Heart right ventricle (tissue), 16 donors: ENCODE measurements at regions not wholly inside any gene's neighbourhood (a gene's known extent, or its start where the extent isn't known, plus 50 kb on each side); places are given as distances from the start of the nearest gene placed in this dataset.

ENCODE experiments used
- ATAC-seq, 8 donors: fragments of 200-7000 bp; cut with Tn5 transposase; one replicate each; pipeline ENCODE4 v1.9.1; 2020; ENCODE audit warnings: mild to moderate bottlenecking in 8 of 8, moderate library complexity in 8 of 8, moderate number of reproducible peaks in 1 of 8
- DNase-seq, 2 donors: peaks; one replicate each; pipeline ENCODE4 v3.0.0-alpha.2; 2020
- H3K27ac ChIP-seq, 10 donors: fragments of 200-600 bp; sonication (generic) in 2 of 10; one replicate each; pipeline versions ENCODE4 v1.5.0 to v1.8.0; 2020 to 2022; ENCODE audit warnings: mild to moderate bottlenecking in 3 of 10
- H3K27me3 ChIP-seq, 7 donors: fragments of 200-600 bp; one replicate each; pipeline ENCODE4 v1.8.0; 2021 to 2022; ENCODE audit warnings: mild to moderate bottlenecking in 2 of 7
- H3K36me3 ChIP-seq, 9 donors: fragments of 200-600 bp; sonication (generic) in 1 of 9; one replicate each; pipeline versions ENCODE4 v1.5.0 to v1.8.0; 2020 to 2022; ENCODE audit warnings: mild to moderate bottlenecking in 2 of 9
- H3K4me1 ChIP-seq, 9 donors: fragments of 200-600 bp; sonication (generic) in 1 of 9; one replicate each; pipeline versions ENCODE4 v1.5.0 to v1.8.0; 2020 to 2022; ENCODE audit warnings: mild to moderate bottlenecking in 4 of 9
- H3K4me3 ChIP-seq, 10 donors: fragments of 200-600 bp; sonication (generic) in 2 of 10; one replicate each; pipeline versions ENCODE4 v1.5.0 to v1.8.0; 2020 to 2022; ENCODE audit warnings: mild to moderate bottlenecking in 7 of 10, moderate library complexity in 2 of 10
- H3K9me3 ChIP-seq, 11 donors: fragments of 200-600 bp in 10 of 11; sonication (generic) in 2 of 11; one replicate each; pipeline versions ENCODE4 v1.5.0 to v1.8.0; 2013 to 2022; ENCODE audit warnings: mild to moderate bottlenecking in 2 of 11, control low read depth in 1 of 11, moderate library complexity in 1 of 11
- WGBS, 2 donors: extraction: QIAGEN DNeasy Blood & Tissue Kit; methylation state at CpG; one replicate each; pipeline ENCODE4 v1.1.7; 2013; ENCODE audit warnings: inconsistent platforms in 1 of 2; 5-methylcytosine and 5-hydroxymethylcytosine counted together
- intact Hi-C, 10 donors: fragments of 100-400 bp; cut with DNase I; formaldehyde crosslinking; loops; one replicate each; pipeline versions ENCODE4 v1.11.1 to v1.14.2; 2022
- TF ChIP-seq, protein P1 (sequence below), 9 donors: fragments of 200-600 bp; sonication (generic) in 2 of 9; IDR thresholded peaks; one replicate each; pipeline versions ENCODE4 v1.5.0 to v1.8.0; 2021 to 2022; ENCODE audit warnings: antibody characterized with exemption in 9 of 9, mild to moderate bottlenecking in 5 of 9, moderate library complexity in 1 of 9
- donor health status: Arrhythmogenic right ventricular cardiomyopathy.
- donor health status: ischemic (EF 13 %, LVEDD 7.1; RV severe dilation, severe dysfunction).
- donor health status: healthy with polysubstance abuse.
- donor health status: DM: no; HTN: yes; CAD: no.
- donor health status: DM: no; HTN: no; CAD: no.
- donor health status: ischemic (EF 25% LVEDD 6.9; RV normal size, moderate dysfunction).
- donor health status: ischemic (EF 25% LVEDD 5.7; RV mildly dilated, moderate dysfunction).
- donor health status: healthy.
- donor health status: DM: yes; HTN: yes; CAD: no.
- donor health status: Ischemic cardiomyopathy.
- donor health status: ischemic (EF 35%, LVEDD 5.7; RV mildly dilated, moderate dysfunction).
- donor health status: nonischemic (EF 11% LVEDD 7.7; RV severe dilation, severe dysfunction).
- donor health status: DM: yes; HTN: yes; CAD: no.
- donor health status: PGD.
- donor health status: ischemic (EF 29% LVEDD 5.4; RV normal size, mild dysfunction).
- donor health status: nonischemic (EF 23%, LVEDD 6.1; RV moderate dilation, normal function).

DNA sequence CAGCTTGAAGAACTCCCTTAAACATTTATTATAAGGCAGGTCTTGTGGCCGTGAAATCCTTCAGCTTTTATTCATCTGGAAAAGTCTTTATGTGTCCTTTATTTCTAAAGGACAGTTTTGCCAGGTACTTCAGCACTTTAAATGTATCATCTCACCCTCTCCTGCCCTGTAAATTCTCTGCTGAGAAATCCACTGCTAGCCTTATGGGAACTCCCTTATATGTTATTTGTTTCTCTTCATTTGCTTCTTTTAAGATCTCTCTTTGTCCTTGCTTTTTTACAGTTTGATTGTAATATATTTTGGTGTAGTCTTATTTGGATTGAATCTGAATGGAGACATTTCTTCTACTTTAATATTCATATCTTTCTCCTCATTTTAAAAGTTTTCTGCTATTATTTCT lies 86.7 kb upstream of the RBMS3 start:
- no peak for DNase-seq
- WGBS, 2 donors: 92 to 96% methylated on average over 1 of the region's 1 CpG
- Histone ChIP-seq H3K27me3 (no peaks in the 10 kb centered on the region), H3K9me3 (peaks cover 0 to 22% (median 14%) of the 10 kb centered on the region in 11 donors), H3K4me1 (no peaks in the 10 kb centered on the region), H3K36me3 (no peaks in the 10 kb centered on the region), H3K27ac (no peak overlapping the region), H3K4me3 (no peak overlapping the region)
- ATAC-seq: no peak
- TF ChIP-seq, protein P1, sequence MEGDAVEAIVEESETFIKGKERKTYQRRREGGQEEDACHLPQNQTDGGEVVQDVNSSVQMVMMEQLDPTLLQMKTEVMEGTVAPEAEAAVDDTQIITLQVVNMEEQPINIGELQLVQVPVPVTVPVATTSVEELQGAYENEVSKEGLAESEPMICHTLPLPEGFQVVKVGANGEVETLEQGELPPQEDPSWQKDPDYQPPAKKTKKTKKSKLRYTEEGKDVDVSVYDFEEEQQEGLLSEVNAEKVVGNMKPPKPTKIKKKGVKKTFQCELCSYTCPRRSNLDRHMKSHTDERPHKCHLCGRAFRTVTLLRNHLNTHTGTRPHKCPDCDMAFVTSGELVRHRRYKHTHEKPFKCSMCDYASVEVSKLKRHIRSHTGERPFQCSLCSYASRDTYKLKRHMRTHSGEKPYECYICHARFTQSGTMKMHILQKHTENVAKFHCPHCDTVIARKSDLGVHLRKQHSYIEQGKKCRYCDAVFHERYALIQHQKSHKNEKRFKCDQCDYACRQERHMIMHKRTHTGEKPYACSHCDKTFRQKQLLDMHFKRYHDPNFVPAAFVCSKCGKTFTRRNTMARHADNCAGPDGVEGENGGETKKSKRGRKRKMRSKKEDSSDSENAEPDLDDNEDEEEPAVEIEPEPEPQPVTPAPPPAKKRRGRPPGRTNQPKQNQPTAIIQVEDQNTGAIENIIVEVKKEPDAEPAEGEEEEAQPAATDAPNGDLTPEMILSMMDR (IDR thresholded peaks at IDR 0.05): no peak
- intact Hi-C loops: no loop called here

- intact Hi-C loops: no loop called here
- Histone ChIP-seq H3K27me3 (no peaks in the 10 kb centered on the region), H3K4me3 (no peak overlapping the region), H3K4me1 (no peaks in the 10 kb centered on the region), H3K9me3 (peaks cover 0 to 22% (median 14%) of the 10 kb centered on the region in 11 donors), H3K36me3 (no peaks in the 10 kb centered on the region), H3K27ac (no peak overlapping the region)
- TF ChIP-seq, protein P1 (IDR thresholded peaks at IDR 0.05): no peak
- no peak for ATAC-seq
- no peak for DNase-seq
- 32 to 64% methylated on average over 3 of the region's 3 CpGs for WGBS, 2 donors
Measured at GRCh38 chr3:29195056-29195455, 85.8 kb upstream of the RBMS3 start.

DNA sequence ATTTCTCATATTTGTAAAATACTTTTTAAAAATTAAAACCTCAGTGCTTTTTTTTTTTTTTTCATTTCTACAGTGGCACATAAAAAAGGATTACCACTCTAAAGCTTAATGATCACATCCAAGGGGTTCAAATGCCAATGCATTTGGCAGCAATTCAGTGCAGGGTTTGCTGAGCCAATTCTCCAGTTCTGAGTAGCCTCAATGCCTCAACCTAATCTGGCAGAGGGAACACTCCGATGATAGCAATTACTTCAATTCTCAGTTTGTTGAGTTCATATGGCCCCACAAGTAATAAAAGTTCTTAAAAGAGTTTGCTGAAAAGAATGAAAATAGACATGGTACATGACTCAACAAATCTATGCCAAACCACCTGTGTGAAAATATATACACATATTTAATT lies 79.3 kb upstream of the RBMS3 start:
- Histone ChIP-seq H3K27me3 (no peaks in the 10 kb centered on the region), H3K4me1 (no peaks in the 10 kb centered on the region), H3K36me3 (no peaks in the 10 kb centered on the region), H3K4me3 (no peak overlapping the region), H3K9me3 (no peaks in the 10 kb centered on the region), H3K27ac (no peak overlapping the region)
- DNase-seq: no peak
- ATAC-seq: no peak
- TF ChIP-seq, protein P1 (IDR thresholded peaks at IDR 0.05): no peak
- WGBS, 2 donors: 63 to 88% methylated on average over 1 of the region's 1 CpG
- intact Hi-C loops: no loop called here

GRCh38 chr3:29202378-29202777 lies 78.5 kb upstream of the RBMS3 start:
- ATAC-seq (no peak), DNase-seq (no peak)
- no peaks in the 10 kb centered on the region for H3K4me1 ChIP-seq
- 83 to 88% methylated on average over 4 of the region's 4 CpGs for WGBS, 2 donors
- no peak overlapping the region for H3K4me3 ChIP-seq
- no peaks in the 10 kb centered on the region for H3K9me3 ChIP-seq
- no peak overlapping the region for H3K27ac ChIP-seq
- no peaks in the 10 kb centered on the region for H3K36me3 ChIP-seq
- no peaks in the 10 kb centered on the region for H3K27me3 ChIP-seq
- TF ChIP-seq, protein P1 (IDR thresholded peaks at IDR 0.05): no peak
- intact Hi-C loops: no loop called here

- H3K27me3 ChIP-seq: no peaks in the 10 kb centered on the region
- no peaks in the 10 kb centered on the region for H3K9me3 ChIP-seq
- no peaks in the 10 kb centered on the region for H3K4me1 ChIP-seq
- H3K4me3 ChIP-seq: no peak overlapping the region
- WGBS, 2 donors: 94 to 100% methylated on average over 1 of the region's 1 CpG
- DNase-seq (no peak), ATAC-seq (no peak)
- TF ChIP-seq, protein P1 (IDR thresholded peaks at IDR 0.05): no peak
- intact Hi-C loops: no loop called here
- H3K27ac ChIP-seq: no peak overlapping the region
- no peaks in the 10 kb centered on the region for H3K36me3 ChIP-seq
Measured at GRCh38 chr3:29203851-29204250, 77.0 kb upstream of the RBMS3 start.
